AG09309 (cell line): ENCODE measurements at regions not wholly inside any gene's neighbourhood (a gene's known extent, or its start where the extent isn't known, plus 50 kb on each side); places are given as distances from the start of the nearest gene placed in this dataset.

Experiments used
- DNase-seq: peaks from one replicate; pipeline ENCODE4 v3.0.0-alpha.2; 2010; ENCODE audit warnings: low read depth
- H3K4me3 ChIP-seq: 2 replicates; pipeline ENCODE4 v1.5.1; 2011; ENCODE audit warnings: mild to moderate bottlenecking, low read depth, low read length, moderate library complexity; ENCODE audit not compliant: control insufficient read depth
- TF ChIP-seq, protein P1 (sequence below): IDR thresholded peaks from 2 replicates; pipeline ENCODE4 v1.5.1; 2011; ENCODE audit warnings: mild to moderate bottlenecking, low read depth, low read length, inconsistent platforms; ENCODE audit not compliant: insufficient read depth, control insufficient read depth; ENCODE audit errors: missing control alignments

DNA sequence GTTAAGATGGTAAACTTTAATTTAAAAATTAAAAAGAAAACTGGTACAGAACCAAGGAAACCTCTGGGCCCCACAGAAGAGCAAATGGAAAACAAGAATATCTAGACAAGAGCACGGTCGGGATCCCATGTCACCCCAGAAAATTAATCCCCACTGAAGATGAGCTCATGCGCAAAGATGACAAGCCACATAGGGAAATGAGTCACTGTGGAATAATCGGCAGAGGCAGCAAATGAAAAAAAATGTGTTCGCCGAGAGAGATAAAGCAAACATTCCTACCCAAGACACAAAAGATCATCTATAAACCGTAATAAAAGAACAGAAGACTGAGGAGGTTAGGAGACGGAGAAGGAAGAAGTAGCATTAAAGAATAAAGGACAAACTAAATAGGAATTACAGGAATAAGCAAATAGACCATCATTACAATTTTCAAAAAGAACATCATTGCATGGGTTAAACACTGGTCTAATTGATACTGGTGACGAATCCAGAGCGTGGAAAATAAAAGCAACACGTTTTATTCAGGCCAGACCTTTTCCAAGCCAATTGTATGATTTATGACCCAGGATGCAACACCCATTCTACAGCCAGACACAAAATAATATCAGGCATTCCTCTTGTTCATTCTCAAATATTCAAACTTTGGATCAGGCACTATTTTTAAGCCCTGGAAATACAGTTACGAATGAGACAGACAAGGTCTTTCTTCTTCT lies 138.0 kb upstream of the ARID1B start:
- TF ChIP-seq, protein P1, sequence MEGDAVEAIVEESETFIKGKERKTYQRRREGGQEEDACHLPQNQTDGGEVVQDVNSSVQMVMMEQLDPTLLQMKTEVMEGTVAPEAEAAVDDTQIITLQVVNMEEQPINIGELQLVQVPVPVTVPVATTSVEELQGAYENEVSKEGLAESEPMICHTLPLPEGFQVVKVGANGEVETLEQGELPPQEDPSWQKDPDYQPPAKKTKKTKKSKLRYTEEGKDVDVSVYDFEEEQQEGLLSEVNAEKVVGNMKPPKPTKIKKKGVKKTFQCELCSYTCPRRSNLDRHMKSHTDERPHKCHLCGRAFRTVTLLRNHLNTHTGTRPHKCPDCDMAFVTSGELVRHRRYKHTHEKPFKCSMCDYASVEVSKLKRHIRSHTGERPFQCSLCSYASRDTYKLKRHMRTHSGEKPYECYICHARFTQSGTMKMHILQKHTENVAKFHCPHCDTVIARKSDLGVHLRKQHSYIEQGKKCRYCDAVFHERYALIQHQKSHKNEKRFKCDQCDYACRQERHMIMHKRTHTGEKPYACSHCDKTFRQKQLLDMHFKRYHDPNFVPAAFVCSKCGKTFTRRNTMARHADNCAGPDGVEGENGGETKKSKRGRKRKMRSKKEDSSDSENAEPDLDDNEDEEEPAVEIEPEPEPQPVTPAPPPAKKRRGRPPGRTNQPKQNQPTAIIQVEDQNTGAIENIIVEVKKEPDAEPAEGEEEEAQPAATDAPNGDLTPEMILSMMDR: no peak
- no peak overlapping the region for H3K4me3 ChIP-seq
- no peak for DNase-seq

DNA sequence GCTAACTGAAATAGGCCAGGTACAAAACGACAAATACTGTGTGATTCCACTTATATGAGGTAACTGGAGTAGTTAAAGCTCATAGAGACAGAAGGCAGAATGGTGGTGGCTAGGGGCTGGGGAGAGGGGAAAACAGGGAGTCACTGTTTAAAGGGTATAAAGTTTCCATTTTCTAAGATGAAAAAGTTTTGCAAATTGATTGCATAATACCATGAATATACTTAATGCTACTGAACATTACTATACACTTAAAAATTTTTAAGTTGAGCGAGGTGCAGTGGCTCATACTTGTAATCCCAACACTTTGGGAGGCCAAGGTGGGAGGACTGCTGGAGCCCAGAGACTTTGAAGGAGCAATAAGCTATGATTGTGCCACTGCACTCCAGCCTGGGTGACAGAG lies 138.6 kb upstream of the ARID1B start:
- TF ChIP-seq, protein P1: no peak
- no peak overlapping the region for H3K4me3 ChIP-seq
- DNase-seq: no peak

DNA sequence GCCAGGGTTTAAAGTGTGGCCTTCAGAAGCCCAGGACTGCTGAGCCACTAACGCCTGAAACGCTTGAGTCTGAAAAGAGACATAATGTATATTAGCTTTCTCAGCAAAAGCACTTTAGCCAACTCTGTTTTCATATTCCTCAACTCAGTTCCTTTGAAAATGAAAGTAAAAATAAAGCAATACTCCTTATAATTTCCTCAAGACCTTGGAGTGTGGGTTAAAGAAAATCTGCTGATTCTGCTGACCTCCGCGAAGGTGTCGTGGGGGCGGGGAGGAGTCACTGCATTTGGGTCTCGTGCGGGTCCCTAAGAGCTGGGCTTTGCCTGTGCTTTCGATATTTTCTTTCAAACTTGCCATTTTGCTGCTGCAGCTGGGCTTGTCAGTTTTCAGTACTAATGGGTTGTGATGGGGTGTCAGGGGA lies 142.2 kb upstream of the ARID1B start:
- TF ChIP-seq, protein P1: no peak
- peak overlapping the region; percentile 26; the same call in 1 of the 2 replicates for H3K4me3 ChIP-seq
- DNase-seq: no peak

DNA sequence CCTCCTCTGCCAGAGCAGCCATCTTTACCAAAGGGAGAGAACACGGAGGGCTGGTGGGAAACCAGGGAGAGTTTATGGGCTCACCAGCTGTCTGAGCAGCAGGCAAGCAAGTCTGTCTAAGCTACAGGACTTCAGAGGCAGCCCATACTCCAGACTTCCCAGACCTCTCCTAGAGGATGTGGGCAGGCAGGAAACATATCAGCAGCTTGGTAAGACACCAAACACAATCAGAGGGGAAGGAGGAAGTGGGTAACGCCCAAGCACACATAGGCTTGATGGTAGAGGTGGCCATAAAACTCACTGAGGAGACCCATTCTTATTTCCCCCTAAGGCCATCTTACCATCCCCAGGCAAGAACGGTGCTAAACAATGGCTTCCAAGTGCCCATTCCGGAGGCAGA lies 143.1 kb upstream of the ARID1B start:
- H3K4me3 ChIP-seq: no peak overlapping the region
- TF ChIP-seq, protein P1: no peak
- DNase-seq: no peak

DNA sequence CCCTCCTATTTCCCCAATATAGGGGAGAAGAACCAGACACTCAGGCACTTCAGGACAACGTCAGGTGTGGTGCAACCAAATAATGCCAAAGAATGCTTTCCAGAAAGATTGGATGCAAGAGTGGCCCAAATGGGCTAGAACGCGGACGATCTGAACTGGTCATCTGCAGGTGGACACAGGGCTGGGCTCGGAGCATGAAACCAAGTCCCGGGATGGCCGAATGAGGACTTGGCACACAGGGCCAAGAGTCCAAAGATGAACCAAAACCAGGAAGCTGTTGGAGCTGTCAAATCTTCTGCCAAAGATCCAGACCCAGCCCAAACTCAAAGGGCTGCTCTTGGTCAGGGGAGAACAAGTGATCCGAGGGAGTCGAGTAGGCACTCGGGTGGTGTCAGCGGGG lies 143.9 kb upstream of the ARID1B start:
- H3K4me3 ChIP-seq: no peak overlapping the region
- TF ChIP-seq, protein P1: no peak
- DNase-seq: no peak

DNA sequence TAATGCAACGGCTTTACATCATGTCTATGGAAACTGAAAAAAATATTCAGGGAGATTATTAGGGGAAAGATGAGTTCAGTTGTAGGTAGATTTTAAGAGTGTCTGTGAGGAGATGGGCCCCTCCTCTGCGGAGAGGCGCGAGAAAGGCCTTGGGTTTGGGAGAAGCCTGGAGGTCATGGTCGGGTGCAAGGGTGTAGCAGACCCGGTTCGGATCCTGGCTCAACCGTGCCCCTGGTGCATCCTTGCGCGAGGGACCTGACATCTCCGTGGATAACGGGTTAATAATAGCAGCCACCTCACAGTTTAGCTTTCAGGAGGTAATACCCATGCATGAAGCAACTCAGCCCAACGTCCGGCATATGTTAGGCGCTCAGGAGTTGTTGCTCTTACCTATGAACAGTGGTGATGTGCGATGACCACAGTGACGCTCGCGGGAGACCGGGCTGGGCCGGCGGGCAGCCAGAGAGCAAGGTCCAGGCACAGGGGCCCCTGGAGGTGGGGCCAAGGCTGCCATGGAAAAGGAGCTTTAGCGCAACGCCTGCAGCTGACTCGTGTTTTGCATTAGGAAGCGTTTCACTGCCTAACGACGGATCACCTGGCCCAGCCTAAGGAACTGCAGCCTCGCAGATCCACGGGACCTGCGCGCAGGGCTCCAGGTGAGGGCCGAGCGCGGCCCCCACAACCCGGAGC lies 146.4 kb upstream of the ARID1B start:
- H3K4me3 ChIP-seq: no peak overlapping the region
- TF ChIP-seq, protein P1: no peak
- DNase-seq: no peak
